Hematopoietic multipotent progenitor cell treated with erythropoietin and hydrocortisone succinate and interleukin-3 and kit ligand, for 8 days (in vitro differentiated cells): ENCODE measurements at regions not wholly inside any gene's neighbourhood (a gene's known extent, or its start where the extent isn't known, plus 50 kb on each side); places are given as distances from the start of the nearest gene placed in this dataset.
A peak's percentile ranks its signal among the peaks of the same experiment; 100 is the strongest.
"Not testable (repeated sequence)": the region's sequence is repeated elsewhere in the genome, so short reads cannot be mapped to it uniquely, and the experiment has no call there.

ENCODE experiments used
- DNase-seq: peaks from one replicate; pipeline ENCODE4 v3.0.0-alpha.2; 2015

DNA sequence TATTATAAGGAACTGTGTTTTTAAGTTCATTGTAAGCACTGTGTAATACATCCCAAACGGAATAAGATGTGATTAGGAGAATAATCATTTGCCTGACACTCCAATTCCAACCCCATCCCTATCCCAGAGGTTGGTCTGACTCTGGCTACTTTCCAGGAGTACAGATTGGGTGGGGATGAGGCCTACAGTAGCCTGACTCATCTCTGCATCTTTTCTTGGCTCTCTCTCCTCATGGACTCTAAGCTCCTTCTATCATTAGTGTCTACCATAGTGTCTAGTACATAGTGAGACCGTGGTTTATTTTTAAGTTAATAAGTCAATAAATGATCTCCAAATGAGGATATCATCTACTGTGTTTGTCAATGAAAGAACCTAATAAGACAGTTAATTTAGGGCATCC lies 92.2 kb upstream of the CNKSR3 start:
- no peak for DNase-seq

DNA sequence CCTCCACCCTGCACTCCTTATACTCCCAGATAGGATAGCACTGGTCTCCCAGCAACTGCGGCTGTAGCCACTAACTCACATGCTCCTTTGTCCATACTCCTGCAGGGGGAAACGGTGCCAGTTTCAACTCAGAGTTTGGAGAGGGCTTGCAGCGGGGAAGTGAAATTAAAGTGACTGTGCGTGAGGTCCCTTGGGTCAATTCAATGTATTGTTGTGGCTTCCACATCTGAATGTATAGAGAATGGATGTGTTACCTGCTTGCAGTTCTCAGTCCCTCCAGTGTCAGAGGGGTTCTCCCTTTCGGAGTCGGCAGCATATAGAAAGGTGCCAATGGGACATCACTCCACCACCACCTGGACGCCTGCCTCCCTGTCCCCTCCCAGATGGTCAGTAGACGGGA lies 93.6 kb upstream of the CNKSR3 start:
- DNase-seq: no peak

GRCh38 chr6:154605178-154605881 lies 94.8 kb upstream of the CNKSR3 start:
- no peak for DNase-seq

GRCh38 chr6:154605882-154606370 lies 95.4 kb upstream of the CNKSR3 start:
- no peak for DNase-seq

DNA sequence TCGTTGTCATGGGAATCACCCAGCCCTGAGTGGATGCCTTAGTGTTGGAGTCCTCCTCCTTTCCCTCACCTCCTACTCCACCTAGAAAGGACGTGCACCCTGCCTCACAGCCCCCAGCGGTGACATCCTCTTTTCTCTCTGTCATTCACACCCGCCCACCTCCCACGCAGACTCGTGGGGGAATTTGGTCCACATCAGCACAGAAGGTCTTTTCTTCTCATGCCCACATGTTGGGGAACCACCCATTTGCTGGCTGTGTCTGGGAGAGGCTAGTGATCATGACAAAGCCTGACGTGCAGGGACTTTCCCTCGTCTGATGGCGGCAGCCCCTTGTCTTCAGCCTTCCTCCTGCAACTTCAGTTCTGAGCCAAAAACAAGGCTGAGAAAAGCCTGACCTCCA lies 96.0 kb upstream of the CNKSR3 start:
- no peak for DNase-seq

GRCh38 chr6:154606860-154607259 lies 96.4 kb upstream of the CNKSR3 start:
- DNase-seq: no peak

- DNase-seq: no peak
Observed at GRCh38 chr6:154611241-154611640, 100.8 kb upstream of the CNKSR3 start.

DNA sequence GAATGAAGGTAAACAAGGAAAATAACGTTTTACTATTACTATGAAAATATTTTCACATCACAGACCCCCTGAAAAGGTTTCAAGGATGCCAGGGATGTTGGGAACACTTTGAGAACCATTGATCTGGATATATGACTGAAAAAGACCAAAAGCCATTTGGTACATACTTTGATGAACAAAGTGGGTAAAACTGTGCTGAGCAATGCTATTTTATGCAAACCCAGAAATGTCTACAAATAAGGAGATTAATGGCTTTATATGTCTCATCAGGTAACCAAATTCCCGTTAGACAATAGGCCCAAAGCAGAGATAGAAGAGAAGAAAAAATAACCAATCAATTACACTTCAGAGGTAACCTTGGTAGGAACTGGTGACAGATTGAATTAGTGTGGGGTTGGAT lies 101.4 kb upstream of the CNKSR3 start:
- no peak for DNase-seq

- peak; percentile 33 for DNase-seq
Observed at GRCh38 chr6:154613137-154613676, 102.7 kb upstream of the CNKSR3 start.

DNA sequence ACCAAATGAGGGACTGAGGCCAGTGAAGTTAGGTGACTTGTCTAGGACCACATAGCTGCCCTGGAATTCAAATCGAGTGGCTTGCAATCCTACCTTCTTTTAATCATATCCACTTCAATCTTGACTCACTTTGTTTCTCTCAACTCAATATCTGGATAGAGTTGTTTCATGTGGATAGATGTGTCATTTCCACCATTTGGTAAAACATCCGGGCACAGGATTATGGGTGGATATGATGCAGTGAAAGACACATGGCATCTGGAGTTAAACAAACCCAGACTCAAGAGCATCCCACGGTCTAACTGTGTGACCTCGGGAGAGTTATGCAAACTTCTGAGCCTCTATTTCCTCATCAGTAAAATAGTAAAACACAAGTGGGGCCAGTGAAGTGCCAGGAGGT lies 103.6 kb upstream of the CNKSR3 start:
- DNase-seq: no peak

GRCh38 chr6:154614641-154615040 lies 104.2 kb upstream of the CNKSR3 start:
- DNase-seq: no peak

DNA sequence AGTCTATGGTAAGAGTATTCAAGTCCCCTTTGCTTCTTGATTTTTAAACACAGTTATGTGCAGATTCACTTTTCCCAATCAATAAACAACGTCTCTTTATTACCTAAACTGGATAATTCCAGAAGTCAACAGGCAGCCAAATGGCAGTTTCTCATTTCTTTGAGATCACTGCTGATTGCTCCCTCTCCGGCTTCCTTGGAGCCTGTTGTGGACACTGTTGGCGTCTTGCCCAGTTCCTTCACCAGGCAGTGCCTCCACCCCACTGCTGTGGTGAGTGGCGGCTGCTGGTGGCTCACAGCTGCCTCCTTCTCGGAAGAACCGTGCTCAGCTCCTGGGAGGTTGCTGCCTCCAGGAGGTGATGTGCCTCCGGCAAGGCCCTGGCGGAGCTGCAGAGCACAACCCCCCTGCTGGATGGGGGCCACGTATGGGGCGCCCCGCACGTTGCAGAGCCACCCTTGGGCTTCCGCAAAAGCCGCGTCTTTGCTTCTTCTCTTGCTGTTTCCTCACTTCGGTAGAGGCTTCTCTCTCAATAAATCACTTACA lies 105.1 kb upstream of the CNKSR3 start:
- DNase-seq: peak; percentile 78

DNA sequence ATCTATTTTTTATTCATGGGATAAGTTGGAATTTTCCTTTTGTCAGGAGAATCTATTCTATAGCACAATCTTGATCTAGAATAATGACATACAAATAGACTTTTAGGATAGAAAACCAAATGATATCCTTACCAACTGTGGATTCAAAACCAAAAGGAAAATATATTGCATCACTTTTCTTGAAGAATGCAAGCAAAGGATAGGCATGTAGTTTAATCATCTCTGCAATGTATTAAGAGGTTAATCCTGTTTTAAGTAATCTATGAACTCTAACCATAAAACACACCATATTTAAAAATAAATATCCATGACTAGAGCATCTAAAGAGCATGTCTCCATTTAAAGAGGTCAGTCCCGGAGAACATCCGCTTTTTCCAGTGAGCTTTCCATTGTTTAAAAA lies 106.7 kb upstream of the CNKSR3 start:
- DNase-seq: no peak

- DNase-seq: no peak
Observed at GRCh38 chr6:154619146-154619545, 108.7 kb upstream of the CNKSR3 start.

- DNase-seq: no peak
Observed at GRCh38 chr6:154621686-154622085, 111.2 kb upstream of the CNKSR3 start.

DNA sequence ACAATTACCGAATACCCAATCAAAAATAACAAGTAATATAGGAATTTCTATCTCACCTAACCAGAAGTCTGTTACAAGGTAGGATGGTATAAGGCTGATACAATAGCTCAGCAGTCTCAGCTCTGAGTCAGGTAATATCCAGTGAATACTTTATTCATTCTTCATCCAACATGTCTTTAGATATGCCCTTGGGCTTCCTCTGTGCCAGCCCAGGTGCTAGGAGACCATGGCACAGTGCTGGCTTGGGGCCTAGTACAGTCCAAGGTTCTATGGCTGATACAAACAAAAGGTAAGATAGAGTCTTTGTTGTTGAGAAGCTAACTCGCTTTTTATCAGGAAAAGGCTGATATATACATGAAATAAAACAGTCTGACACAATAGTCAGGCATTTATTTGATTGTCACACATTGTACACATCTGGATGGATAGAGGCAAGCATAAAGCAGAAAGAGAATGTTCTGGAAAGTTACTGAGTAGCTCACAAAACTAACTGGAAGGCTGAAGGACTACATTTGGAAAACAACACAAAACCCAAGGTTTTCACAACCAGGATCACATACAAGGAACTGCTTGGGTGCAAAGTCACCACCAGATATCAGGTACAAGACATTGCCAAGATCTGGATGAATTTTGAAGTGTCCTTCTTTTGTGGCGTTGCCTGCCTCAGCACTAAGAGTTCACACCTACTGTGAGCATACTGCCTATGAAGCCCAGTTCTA lies 110.4 kb upstream of the SCAF8 start:
- DNase-seq: no peak

DNA sequence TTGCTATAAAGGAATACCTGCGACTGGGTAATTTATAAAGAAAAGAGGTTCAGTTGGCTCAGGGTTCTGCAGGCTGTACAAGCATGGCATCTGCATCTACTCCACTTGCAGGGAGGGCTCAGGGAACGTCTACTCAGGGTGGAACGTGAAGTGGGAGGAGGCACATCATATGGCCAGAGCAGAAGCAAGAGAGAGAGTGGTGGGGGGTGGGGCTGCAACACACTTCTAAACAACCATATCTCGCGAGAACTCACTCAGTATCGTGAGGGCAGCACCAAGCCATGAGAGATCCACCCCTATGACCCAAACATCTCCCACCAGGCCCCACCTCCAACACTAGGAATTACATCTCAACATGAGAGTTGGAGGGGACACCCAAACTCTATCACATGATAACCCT lies 109.8 kb upstream of the SCAF8 start:
- no peak for DNase-seq

DNA sequence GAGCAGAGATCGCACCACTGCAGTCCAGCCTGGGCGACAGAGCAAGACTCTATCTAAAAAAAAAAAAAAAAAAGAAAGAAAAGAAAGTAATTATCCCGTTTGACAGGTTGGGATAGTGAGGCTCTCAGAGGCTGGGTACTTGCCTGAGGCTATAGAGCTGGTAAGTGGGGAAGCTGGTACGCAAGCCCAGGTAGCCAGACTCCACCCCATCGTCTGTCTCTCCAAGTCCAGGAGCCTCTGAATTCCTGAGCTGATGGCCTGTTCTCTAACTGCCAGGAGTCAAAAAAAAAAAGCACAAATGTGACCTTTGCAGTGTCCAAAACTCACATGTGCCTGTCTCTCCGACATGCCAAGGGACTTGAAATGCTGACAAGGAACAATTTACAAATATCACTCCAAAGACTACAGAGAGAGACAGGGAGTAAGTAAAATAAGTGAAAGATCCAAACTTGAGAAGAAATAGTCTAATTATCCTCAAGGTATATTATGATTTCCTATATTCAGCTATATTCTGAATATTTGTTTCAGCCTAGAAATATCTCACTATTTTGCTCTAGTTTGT lies 109.1 kb upstream of the SCAF8 start:
- no peak for DNase-seq

DNA sequence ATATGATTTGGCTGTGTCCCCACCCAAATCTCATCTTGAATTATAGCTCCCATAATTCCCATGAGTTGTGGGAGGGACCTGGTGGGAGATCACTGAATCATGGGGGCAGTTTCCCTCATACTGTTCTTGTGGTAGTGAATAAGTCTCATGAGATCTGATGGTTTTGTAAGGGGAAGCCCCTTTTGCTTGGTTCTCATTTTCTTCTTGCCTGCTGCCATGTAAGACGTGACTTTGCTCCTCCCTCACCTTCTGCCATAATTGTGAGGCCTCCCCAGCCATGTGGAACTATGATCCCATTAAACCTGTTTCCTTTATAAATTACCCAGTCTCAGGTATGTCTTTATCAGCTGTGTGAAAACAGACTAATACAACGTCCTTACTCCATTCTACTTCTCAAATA lies 108.5 kb upstream of the SCAF8 start:
- DNase-seq: not testable (repeated sequence)

GRCh38 chr6:154625721-154626120 lies 107.5 kb upstream of the SCAF8 start:
- no peak for DNase-seq

DNA sequence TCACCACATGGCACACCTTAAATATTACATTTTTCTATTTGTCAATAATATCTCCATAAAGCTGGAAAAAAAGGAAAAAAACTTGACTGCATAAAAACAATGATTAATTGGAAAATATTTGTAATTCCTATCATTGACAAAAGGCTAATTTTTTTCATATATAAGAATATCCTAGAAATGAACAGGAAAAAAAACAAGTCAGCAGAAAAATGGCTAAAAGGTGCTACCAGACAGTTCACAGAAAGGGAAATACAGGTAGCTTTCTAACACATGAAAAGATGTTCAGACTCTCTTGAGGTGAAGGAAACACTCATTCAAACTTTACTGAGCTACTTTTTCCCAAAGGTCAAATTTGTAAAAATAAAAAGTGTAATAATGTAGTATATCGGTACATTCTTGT lies 104.1 kb upstream of the SCAF8 start:
- no peak for DNase-seq

- no peak for DNase-seq
Observed at GRCh38 chr6:154632119-154632518, 101.1 kb upstream of the SCAF8 start.

GRCh38 chr6:154637392-154637791 lies 95.8 kb upstream of the SCAF8 start:
- no peak for DNase-seq

- DNase-seq: no peak
Observed at GRCh38 chr6:154638369-154638768, 94.8 kb upstream of the SCAF8 start.
